ENCODE measurements at regions not wholly inside any gene's neighbourhood (a gene's known extent, or its start where the extent isn't known, plus 50 kb on each side); places are given as distances from the start of the nearest gene placed in this dataset.

DNA sequence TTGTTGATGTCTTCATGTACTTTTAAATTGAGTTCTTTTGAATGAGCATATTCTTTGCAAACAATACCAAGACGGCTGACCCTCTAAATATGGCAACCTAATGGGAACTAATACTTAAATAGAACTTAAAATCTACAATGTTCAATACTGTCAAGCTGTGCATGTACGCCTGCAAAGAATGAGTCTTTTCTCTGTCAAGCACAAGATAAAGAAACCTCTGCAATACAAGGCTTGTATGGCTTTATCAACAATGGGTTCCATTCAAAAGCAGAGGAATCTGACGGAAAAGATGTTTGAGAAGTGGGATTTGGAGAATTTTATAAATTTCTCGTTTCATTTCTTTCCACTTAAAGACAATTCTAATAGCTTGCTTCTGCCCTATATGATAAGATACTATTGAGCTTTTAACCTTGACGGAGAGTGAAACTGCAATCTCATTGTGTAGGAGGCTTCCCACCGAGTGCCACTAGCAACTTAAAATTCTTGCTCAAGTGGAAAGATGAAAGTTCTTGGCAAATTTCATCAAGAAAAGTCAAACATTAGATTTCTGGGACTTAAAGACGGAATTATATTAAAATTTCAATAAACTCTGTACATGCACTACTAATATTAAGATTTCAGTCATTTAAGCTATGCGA is 119.8 kb downstream of the RGS21 start:
- TF ChIP-seq YY1 (IDR thresholded peaks at IDR 0.05; ENCODE audit: insufficient read depth, insufficient read length) (no peak), ZNF274 (IDR thresholded peaks at IDR 0.05; ENCODE audit: low read depth, low read length) (no peak), SUZ12 (IDR thresholded peaks at IDR 0.05; ENCODE audit: extremely low read depth, insufficient read depth, insufficient read length) (no peak)

Measured in NT2/D1 (cell line).